ENCODE measurements at regions not wholly inside any gene's neighbourhood (a gene's known extent, or its start where the extent isn't known, plus 50 kb on each side); places are given as distances from the start of the nearest gene placed in this dataset.

GRCh38 chrX:122546269-122546668, 637.8 kb upstream of the GRIA3 start:
- TF ChIP-seq MYC (IDR thresholded peaks at IDR 0.05; ENCODE audit: low read depth, low read length): no peak
- TF ChIP-seq MAX (IDR thresholded peaks at IDR 0.05; ENCODE audit: low read depth, low read length): no peak
- TF ChIP-seq POLR2A (IDR thresholded peaks at IDR 0.05; ENCODE audit: extremely low read depth, insufficient read length): no peak
- no peak for TF ChIP-seq CTCF (IDR thresholded peaks at IDR 0.05; ENCODE audit: low read depth, low read length)
- H3K4me3 ChIP-seq (ENCODE audit: low read depth, low read length): no peak overlapping the region
- no peak for DNase-seq (ENCODE audit: low read depth)

- H3K4me3 ChIP-seq (ENCODE audit: low read depth, low read length): no peak overlapping the region
- TF ChIP-seq CTCF (IDR thresholded peaks at IDR 0.05; ENCODE audit: low read depth, low read length): no peak
- TF ChIP-seq MYC (IDR thresholded peaks at IDR 0.05; ENCODE audit: low read depth, low read length): no peak
- no peak for TF ChIP-seq MAX (IDR thresholded peaks at IDR 0.05; ENCODE audit: low read depth, low read length)
- TF ChIP-seq POLR2A (IDR thresholded peaks at IDR 0.05; ENCODE audit: extremely low read depth, insufficient read length): no peak
- no peak for DNase-seq (ENCODE audit: low read depth)
Observed at GRCh38 chrX:122552286-122552800, 631.7 kb upstream of the GRIA3 start.

GRCh38 chrX:122555925-122556324, 628.2 kb upstream of the GRIA3 start:
- TF ChIP-seq MAX (IDR thresholded peaks at IDR 0.05; ENCODE audit: low read depth, low read length) (no peak), POLR2A (IDR thresholded peaks at IDR 0.05; ENCODE audit: extremely low read depth, insufficient read length) (no peak), CTCF (IDR thresholded peaks at IDR 0.05; ENCODE audit: low read depth, low read length) (no peak), MYC (IDR thresholded peaks at IDR 0.05; ENCODE audit: low read depth, low read length) (no peak)
- H3K4me3 ChIP-seq (ENCODE audit: low read depth, low read length): no peak overlapping the region
- no peak for DNase-seq (ENCODE audit: low read depth)

- DNase-seq (ENCODE audit: low read depth): no peak
- TF ChIP-seq CTCF (IDR thresholded peaks at IDR 0.05; ENCODE audit: low read depth, low read length): no peak
- no peak for TF ChIP-seq MAX (IDR thresholded peaks at IDR 0.05; ENCODE audit: low read depth, low read length)
- TF ChIP-seq MYC (IDR thresholded peaks at IDR 0.05; ENCODE audit: low read depth, low read length): no peak
- no peak for TF ChIP-seq POLR2A (IDR thresholded peaks at IDR 0.05; ENCODE audit: extremely low read depth, insufficient read length)
- no peak overlapping the region for H3K4me3 ChIP-seq (ENCODE audit: low read depth, low read length)
Observed at GRCh38 chrX:122565952-122566351, 618.1 kb upstream of the GRIA3 start.

GRCh38 chrX:122566401-122566800, 617.7 kb upstream of the GRIA3 start:
- TF ChIP-seq POLR2A (IDR thresholded peaks at IDR 0.05; ENCODE audit: extremely low read depth, insufficient read length) (no peak), CTCF (IDR thresholded peaks at IDR 0.05; ENCODE audit: low read depth, low read length) (no peak), MYC (IDR thresholded peaks at IDR 0.05; ENCODE audit: low read depth, low read length) (no peak), MAX (IDR thresholded peaks at IDR 0.05; ENCODE audit: low read depth, low read length) (no peak)
- no peak overlapping the region for H3K4me3 ChIP-seq (ENCODE audit: low read depth, low read length)
- DNase-seq (ENCODE audit: low read depth): no peak

Measured in NB4 (cell line).